ENCODE measurements at regions not wholly inside any gene's neighbourhood (a gene's known extent, or its start where the extent isn't known, plus 50 kb on each side); places are given as distances from the start of the nearest gene placed in this dataset.

- in situ Hi-C loops (cut with MboI; ENCODE audit: low sequenced_read_pairs), result no loop called here
These were observed 56.1 kb upstream of the CST7 start for GRCh38 chr20:24892931-24893330.

- in situ Hi-C loops (cut with MboI; ENCODE audit: low sequenced_read_pairs), result no loop called here
These were observed 54.6 kb upstream of the CST7 start for GRCh38 chr20:24894488-24894887.

- in situ Hi-C loops (cut with MboI; ENCODE audit: low sequenced_read_pairs), result no loop called here
These were observed 54.1 kb upstream of the CST7 start for GRCh38 chr20:24894967-24895366.

DNA sequence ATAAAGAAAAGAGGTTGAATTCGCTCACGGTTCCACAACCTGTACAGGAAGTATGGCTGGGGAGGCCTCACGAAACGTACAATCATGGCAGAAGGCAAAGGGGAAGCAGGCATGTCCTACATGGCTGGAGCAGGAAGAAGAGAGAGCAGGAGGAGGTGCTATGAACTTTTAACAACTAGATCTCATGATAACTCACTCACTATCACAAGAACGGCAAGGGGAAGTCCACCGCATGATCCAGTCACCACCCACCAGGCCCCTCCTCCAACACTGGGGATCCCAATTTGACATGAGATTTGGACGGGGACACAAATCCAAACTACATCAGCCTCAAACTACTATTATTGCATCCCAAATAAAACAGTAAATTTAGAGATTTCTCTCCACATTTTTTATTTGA lies 53.6 kb upstream of the CST7 start:
- in situ Hi-C loops (cut with MboI; ENCODE audit: low sequenced_read_pairs), result no loop called here

DNA sequence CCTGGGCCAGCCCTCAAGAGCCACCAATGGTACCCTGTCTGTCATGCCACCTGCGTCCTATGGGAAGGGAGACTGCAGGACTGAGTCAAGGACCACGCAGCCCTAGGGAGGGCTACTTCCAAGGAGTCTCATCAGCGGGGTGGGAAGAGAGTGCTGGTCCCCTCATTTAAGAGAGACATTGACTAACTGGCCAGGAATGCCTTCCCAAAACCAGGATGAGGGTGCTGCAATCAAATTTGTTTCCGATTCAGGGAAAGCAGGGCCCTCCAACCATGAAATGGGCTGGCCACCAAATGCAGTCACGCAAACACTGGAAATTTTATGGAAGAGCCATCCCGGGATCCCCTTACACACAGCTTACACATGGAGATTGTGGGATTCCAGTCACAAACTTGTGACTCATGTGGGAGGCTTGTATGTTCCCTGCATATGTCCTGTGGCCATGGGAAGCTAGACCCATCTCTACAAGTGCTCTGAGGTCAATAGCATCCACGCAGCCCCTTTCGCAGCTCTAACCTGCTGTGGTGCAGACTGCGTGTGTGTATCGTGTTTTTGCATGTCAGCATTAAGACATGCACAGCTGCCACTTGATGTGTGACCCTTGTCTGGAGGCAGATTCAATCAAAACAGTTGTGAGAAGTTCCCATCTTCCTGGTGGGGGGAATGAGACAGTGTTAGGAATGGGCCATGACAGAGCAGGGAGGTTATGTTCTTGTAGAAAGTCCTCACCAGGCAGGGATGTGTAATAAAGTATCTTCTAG lies 53.0 kb upstream of the CST7 start:
- in situ Hi-C loops (cut with MboI; ENCODE audit: low sequenced_read_pairs), result no loop called here

DNA sequence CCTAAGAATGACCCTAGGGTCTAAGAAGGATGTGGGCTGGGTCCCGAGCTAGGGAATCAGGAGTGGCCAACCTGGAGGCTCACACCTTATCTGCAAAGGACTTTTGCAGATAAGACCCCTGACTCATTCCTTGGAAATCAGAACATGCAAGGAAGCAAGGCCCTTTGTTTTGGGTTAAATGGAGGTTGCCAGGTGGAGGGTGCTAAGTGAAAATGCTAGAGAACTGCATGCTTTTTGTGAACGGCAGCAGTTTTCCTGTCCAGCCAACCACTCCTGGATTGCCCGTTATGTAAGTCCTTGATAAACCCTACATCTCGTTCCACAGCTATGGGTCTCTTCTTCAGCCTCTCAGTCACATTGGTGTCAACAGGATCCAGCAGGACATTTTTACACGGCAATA lies 52.1 kb upstream of the CST7 start:
- in situ Hi-C loops (cut with MboI; ENCODE audit: low sequenced_read_pairs), result no loop called here

GRCh38 chr20:24897974-24898373 lies 51.1 kb upstream of the CST7 start:
- in situ Hi-C loops (cut with MboI; ENCODE audit: low sequenced_read_pairs), result no loop called here

DNA sequence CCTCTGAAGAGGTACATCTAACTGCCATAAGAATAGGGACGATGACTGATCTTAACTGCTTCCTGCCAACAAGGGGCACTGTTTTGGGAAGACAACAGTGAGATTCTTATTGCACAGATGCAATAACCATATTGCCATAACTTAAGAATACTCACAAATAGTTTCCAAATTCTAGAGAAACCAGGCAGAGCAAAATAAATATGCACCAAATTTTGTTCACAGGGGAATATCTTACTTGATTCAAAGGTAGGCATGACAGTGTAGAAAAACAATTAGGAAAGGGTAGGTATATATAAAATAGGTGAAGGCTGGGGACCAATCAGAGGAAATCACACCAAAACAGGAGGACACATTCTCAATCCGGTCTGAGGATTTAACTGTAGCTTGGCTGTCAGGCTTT lies 49.9 kb upstream of the CST7 start:
- in situ Hi-C loops (cut with MboI; ENCODE audit: low sequenced_read_pairs), result no loop called here
